Liver (tissue), 8 donors: ENCODE measurements at regions not wholly inside any gene's neighbourhood (a gene's known extent, or its start where the extent isn't known, plus 50 kb on each side); places are given as distances from the start of the nearest gene placed in this dataset.

Experiments used
- DNase-seq: peaks from one replicate; pipeline ENCODE4 v3.0.0-alpha.2; 2017; ENCODE audit warnings: low spot score
- H3K27ac ChIP-seq, 2 donors: one replicate each; pipeline ENCODE4 v1.7.0; 2013; ENCODE audit warnings: inconsistent platforms in 2 of 2, low read length in 2 of 2, control low read depth in 1 of 2, low read depth in 1 of 2, mild to moderate bottlenecking in 1 of 2
- H3K27me3 ChIP-seq, 4 donors: one replicate each; pipeline versions ENCODE4 v1.6.1 to v1.7.0; 2013; ENCODE audit warnings: low read length in 3 of 4, inconsistent platforms in 1 of 4, mild to moderate bottlenecking in 1 of 4, moderate library complexity in 1 of 4; ENCODE audit not compliant: control insufficient read depth in 4 of 4, insufficient read depth in 4 of 4
- H3K36me3 ChIP-seq, 4 donors: one replicate each; pipeline versions ENCODE4 v1.6.1 to v1.7.0; 2013; ENCODE audit warnings: low read length in 3 of 4, mild to moderate bottlenecking in 3 of 4, low read depth in 1 of 4, moderate library complexity in 1 of 4; ENCODE audit not compliant: control insufficient read depth in 4 of 4, insufficient read depth in 3 of 4
- H3K4me1 ChIP-seq, 4 donors: one replicate each; pipeline versions ENCODE4 v1.6.1 to v1.7.0; 2013; ENCODE audit warnings: low read length in 3 of 4, mild to moderate bottlenecking in 3 of 4, moderate library complexity in 1 of 4; ENCODE audit not compliant: control insufficient read depth in 4 of 4, insufficient read depth in 4 of 4
- H3K4me3 ChIP-seq, 3 donors: one replicate each; pipeline versions ENCODE4 v1.6.1 to v1.7.0; 2013; ENCODE audit warnings: low read length in 3 of 3, control low read depth in 1 of 3, low read depth in 1 of 3, mild to moderate bottlenecking in 1 of 3
- H3K9ac ChIP-seq, 2 donors: one replicate each; pipeline ENCODE4 v1.7.0; 2013; ENCODE audit warnings: low read length in 2 of 2, mild to moderate bottlenecking in 2 of 2, moderate library complexity in 2 of 2, control low read depth in 1 of 2, low read depth in 1 of 2
- H3K9me3 ChIP-seq, 4 donors: one replicate each; pipeline versions ENCODE4 v1.6.1 to v1.7.0; 2013; ENCODE audit warnings: low read length in 3 of 4; ENCODE audit not compliant: control insufficient read depth in 4 of 4
- FOXA1 ChIP-seq: IDR thresholded peaks from 2 replicates; pipeline ENCODE4 v1.6.1; 2016; ENCODE audit warnings: antibody characterized with exemption
- FOXA2 ChIP-seq: IDR thresholded peaks from 2 replicates; pipeline ENCODE4 v1.6.1; 2016; ENCODE audit warnings: antibody characterized with exemption
- GABPA ChIP-seq, 2 donors: IDR thresholded peaks in 1 of 2; conservative IDR thresholded peaks in 1 of 2; 2 replicates each; pipeline ENCODE4 v1.6.1; 2016; ENCODE audit warnings: antibody characterized with exemption in 2 of 2, mild to moderate bottlenecking in 1 of 2, moderate library complexity in 1 of 2
- HNF4A ChIP-seq, 2 donors: conservative IDR thresholded peaks; 2 replicates each; pipeline ENCODE4 v1.6.1; 2016; ENCODE audit warnings: antibody characterized with exemption in 2 of 2, mild to moderate bottlenecking in 2 of 2
- RAD21 ChIP-seq, 2 donors: IDR thresholded peaks; 2 replicates each; pipeline ENCODE4 v1.6.1; 2016; ENCODE audit warnings: antibody characterized with exemption in 2 of 2, mild to moderate bottlenecking in 2 of 2
- SP1 ChIP-seq: IDR thresholded peaks from 2 replicates; pipeline ENCODE4 v1.6.1; 2018; ENCODE audit warnings: antibody characterized with exemption, mild to moderate bottlenecking
- TAF1 ChIP-seq: conservative IDR thresholded peaks from 2 replicates; pipeline ENCODE4 v1.6.1; 2016; ENCODE audit warnings: antibody characterized with exemption, mild to moderate bottlenecking
- WGBS: extraction: QIAGEN DNeasy Blood & Tissue Kit; methylation state at CpG from one replicate; pipeline ENCODE4 v1.1.7; 2013; 5-methylcytosine and 5-hydroxymethylcytosine counted together
- TF ChIP-seq, protein P1 (sequence below): IDR thresholded peaks from 2 replicates; pipeline ENCODE4 v1.6.1; 2016; ENCODE audit warnings: antibody characterized with exemption
- TF ChIP-seq, protein P2 (sequence below): fragments of 150-350 bp; IDR thresholded peaks from 2 replicates; pipeline ENCODE4 v1.5.1; 2017; ENCODE audit warnings: improper control_type of control experiment, low read depth, low read length; ENCODE audit not compliant: missing input control
- TF ChIP-seq, protein P3 (sequence below): IDR thresholded peaks from 2 replicates; pipeline ENCODE4 v1.6.1; 2016; ENCODE audit warnings: antibody characterized with exemption
- TF ChIP-seq, protein P4 (sequence below): IDR thresholded peaks from 2 replicates; pipeline ENCODE4 v1.6.1; 2016; ENCODE audit warnings: antibody characterized with exemption, mild to moderate bottlenecking
- TF ChIP-seq, protein P5 (sequence below): IDR thresholded peaks from 2 replicates; pipeline ENCODE4 v1.6.1; 2016; ENCODE audit warnings: antibody characterized with exemption
- donor health status: healthy.
- donor health status: healthy.
- donor health status: healthy.
- donor health status: healthy.
- donor health status: healthy.

DNA sequence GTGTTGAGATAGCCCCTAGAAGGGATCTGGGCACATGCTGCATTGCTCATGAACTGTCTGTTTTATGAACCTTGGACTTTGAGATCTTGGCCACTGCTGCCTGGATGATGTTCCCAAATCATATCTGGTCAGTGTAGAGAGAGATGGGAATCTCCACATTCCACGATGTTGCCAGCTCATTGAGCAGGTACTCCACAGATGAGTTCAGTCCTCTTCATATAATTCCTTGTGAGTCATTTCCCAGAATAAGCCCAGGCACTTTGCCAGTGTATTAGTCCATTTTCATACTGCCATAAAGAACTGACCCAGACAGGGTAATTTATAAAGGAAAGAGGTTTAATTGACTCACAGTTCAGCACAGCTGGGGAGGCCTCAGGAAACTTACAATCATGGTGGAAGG is 254.0 kb upstream of the RUNX1 start:
- Histone ChIP-seq H3K27ac (no peak overlapping the region), H3K27me3 (no peaks in the 10 kb centered on the region), H3K9me3 (no peaks in the 10 kb centered on the region), H3K9ac (no peak overlapping the region), H3K4me1 (no peaks in the 10 kb centered on the region), H3K4me3 (no peak overlapping the region), H3K36me3 (no peaks in the 10 kb centered on the region)
- TF ChIP-seq, protein P1, sequence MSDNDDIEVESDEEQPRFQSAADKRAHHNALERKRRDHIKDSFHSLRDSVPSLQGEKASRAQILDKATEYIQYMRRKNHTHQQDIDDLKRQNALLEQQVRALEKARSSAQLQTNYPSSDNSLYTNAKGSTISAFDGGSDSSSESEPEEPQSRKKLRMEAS: no peak
- TF ChIP-seq HNF4A (conservative IDR thresholded peaks at IDR 0.05) (peak in 1 of 2 donors; percentile 61), SP1 (no peak), FOXA1 (no peak)
- DNase-seq: no peak
- WGBS: 33% methylated on average over 1 of the region's 1 CpG

DNA sequence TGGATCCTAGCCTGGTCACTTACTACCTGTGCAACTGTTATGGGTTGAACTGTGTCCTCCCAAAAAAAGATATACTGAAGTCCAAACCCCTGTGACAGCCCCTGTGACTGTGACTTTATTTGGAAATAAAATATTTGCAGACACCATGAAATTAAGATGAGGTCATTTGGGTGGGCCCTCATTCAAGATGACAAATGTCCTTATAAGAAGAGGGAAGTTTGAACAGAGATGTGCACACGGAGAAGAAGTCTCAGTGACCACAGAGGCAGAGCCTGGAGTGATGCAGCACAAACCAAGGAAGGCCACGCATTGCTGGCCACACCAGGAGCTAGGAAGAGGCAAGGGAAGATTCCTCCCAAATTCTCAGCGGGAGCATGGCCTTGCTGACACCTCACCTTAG is 249.7 kb upstream of the RUNX1 start:
- H3K9ac ChIP-seq: no peak overlapping the region
- H3K9me3 ChIP-seq: no peaks in the 10 kb centered on the region
- TF ChIP-seq RAD21 (IDR thresholded peaks at IDR 0.05) (no peak), GABPA (IDR thresholded peaks at IDR 0.05 in 1 of 2, conservative IDR thresholded peaks at IDR 0.05 in 1 of 2) (no peak), TAF1 (no peak), FOXA1 (no peak), FOXA2 (no peak), SP1 (no peak)
- TF ChIP-seq, protein P2, sequence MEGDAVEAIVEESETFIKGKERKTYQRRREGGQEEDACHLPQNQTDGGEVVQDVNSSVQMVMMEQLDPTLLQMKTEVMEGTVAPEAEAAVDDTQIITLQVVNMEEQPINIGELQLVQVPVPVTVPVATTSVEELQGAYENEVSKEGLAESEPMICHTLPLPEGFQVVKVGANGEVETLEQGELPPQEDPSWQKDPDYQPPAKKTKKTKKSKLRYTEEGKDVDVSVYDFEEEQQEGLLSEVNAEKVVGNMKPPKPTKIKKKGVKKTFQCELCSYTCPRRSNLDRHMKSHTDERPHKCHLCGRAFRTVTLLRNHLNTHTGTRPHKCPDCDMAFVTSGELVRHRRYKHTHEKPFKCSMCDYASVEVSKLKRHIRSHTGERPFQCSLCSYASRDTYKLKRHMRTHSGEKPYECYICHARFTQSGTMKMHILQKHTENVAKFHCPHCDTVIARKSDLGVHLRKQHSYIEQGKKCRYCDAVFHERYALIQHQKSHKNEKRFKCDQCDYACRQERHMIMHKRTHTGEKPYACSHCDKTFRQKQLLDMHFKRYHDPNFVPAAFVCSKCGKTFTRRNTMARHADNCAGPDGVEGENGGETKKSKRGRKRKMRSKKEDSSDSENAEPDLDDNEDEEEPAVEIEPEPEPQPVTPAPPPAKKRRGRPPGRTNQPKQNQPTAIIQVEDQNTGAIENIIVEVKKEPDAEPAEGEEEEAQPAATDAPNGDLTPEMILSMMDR: no peak
- TF ChIP-seq, protein P3, sequence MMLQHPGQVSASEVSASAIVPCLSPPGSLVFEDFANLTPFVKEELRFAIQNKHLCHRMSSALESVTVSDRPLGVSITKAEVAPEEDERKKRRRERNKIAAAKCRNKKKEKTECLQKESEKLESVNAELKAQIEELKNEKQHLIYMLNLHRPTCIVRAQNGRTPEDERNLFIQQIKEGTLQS: no peak
- TF ChIP-seq, protein P4, sequence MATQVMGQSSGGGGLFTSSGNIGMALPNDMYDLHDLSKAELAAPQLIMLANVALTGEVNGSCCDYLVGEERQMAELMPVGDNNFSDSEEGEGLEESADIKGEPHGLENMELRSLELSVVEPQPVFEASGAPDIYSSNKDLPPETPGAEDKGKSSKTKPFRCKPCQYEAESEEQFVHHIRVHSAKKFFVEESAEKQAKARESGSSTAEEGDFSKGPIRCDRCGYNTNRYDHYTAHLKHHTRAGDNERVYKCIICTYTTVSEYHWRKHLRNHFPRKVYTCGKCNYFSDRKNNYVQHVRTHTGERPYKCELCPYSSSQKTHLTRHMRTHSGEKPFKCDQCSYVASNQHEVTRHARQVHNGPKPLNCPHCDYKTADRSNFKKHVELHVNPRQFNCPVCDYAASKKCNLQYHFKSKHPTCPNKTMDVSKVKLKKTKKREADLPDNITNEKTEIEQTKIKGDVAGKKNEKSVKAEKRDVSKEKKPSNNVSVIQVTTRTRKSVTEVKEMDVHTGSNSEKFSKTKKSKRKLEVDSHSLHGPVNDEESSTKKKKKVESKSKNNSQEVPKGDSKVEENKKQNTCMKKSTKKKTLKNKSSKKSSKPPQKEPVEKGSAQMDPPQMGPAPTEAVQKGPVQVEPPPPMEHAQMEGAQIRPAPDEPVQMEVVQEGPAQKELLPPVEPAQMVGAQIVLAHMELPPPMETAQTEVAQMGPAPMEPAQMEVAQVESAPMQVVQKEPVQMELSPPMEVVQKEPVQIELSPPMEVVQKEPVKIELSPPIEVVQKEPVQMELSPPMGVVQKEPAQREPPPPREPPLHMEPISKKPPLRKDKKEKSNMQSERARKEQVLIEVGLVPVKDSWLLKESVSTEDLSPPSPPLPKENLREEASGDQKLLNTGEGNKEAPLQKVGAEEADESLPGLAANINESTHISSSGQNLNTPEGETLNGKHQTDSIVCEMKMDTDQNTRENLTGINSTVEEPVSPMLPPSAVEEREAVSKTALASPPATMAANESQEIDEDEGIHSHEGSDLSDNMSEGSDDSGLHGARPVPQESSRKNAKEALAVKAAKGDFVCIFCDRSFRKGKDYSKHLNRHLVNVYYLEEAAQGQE: no peak
- TF ChIP-seq, protein P5, sequence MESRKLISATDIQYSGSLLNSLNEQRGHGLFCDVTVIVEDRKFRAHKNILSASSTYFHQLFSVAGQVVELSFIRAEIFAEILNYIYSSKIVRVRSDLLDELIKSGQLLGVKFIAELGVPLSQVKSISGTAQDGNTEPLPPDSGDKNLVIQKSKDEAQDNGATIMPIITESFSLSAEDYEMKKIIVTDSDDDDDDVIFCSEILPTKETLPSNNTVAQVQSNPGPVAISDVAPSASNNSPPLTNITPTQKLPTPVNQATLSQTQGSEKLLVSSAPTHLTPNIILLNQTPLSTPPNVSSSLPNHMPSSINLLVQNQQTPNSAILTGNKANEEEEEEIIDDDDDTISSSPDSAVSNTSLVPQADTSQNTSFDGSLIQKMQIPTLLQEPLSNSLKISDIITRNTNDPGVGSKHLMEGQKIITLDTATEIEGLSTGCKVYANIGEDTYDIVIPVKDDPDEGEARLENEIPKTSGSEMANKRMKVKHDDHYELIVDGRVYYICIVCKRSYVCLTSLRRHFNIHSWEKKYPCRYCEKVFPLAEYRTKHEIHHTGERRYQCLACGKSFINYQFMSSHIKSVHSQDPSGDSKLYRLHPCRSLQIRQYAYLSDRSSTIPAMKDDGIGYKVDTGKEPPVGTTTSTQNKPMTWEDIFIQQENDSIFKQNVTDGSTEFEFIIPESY: no peak
- 80% methylated on average over 3 of the region's 3 CpGs for WGBS
- H3K36me3 ChIP-seq: no peaks in the 10 kb centered on the region
- no peak for DNase-seq
- no peaks in the 10 kb centered on the region for H3K4me1 ChIP-seq
- H3K27ac ChIP-seq: no peak overlapping the region
- H3K27me3 ChIP-seq: no peaks in the 10 kb centered on the region
- no peak overlapping the region for H3K4me3 ChIP-seq
